NCI-H345 (cell line): ENCODE measurements at regions not wholly inside any gene's neighbourhood (a gene's known extent, or its start where the extent isn't known, plus 50 kb on each side); places are given as distances from the start of the nearest gene placed in this dataset.
"Not testable (repeated sequence)": the region's sequence is repeated elsewhere in the genome, so short reads cannot be mapped to it uniquely, and the experiment has no call there.

Experiments used
- DNase-seq: peaks from one replicate; lab custom pipeline; 2025; lab: John Stamatoyannopoulos, UW

- no peak for DNase-seq
These were observed 810.7 kb downstream of the CCSER2 start for GRCh38 chr10:85139124-85139523.

- DNase-seq = not testable (repeated sequence)
These were observed 813.1 kb downstream of the CCSER2 start for GRCh38 chr10:85141520-85141919.

- no peak for DNase-seq
These were observed 817.6 kb downstream of the CCSER2 start for GRCh38 chr10:85145966-85146365.

GRCh38 chr10:85147346-85148250 lies 819.2 kb downstream of the CCSER2 start:
- peak; percentile 10 for DNase-seq

- no peak for DNase-seq
These were observed 820.6 kb downstream of the CCSER2 start for GRCh38 chr10:85148693-85149640.

- no peak for DNase-seq
These were observed 821.4 kb downstream of the CCSER2 start for GRCh38 chr10:85149766-85150165.

- DNase-seq = no peak
These were observed 823.1 kb downstream of the CCSER2 start for GRCh38 chr10:85151506-85151905.

GRCh38 chr10:85152496-85152895 lies 824.1 kb downstream of the CCSER2 start:
- DNase-seq = no peak

GRCh38 chr10:85152911-85153310 lies 824.5 kb downstream of the CCSER2 start:
- no peak for DNase-seq

GRCh38 chr10:85157206-85157605 lies 828.8 kb downstream of the CCSER2 start:
- DNase-seq = no peak

- DNase-seq = no peak
These were observed 839.9 kb downstream of the CCSER2 start for GRCh38 chr10:85168243-85168642.

- DNase-seq = no peak
These were observed 841.6 kb downstream of the CCSER2 start for GRCh38 chr10:85170026-85170425.

GRCh38 chr10:85175635-85176034 lies 847.2 kb downstream of the CCSER2 start:
- DNase-seq = no peak

- DNase-seq = no peak
These were observed 849.4 kb downstream of the CCSER2 start for GRCh38 chr10:85177767-85178166.

GRCh38 chr10:85187047-85187446 lies 858.7 kb downstream of the CCSER2 start:
- no peak for DNase-seq

- no peak for DNase-seq
These were observed 860.5 kb downstream of the CCSER2 start for GRCh38 chr10:85188770-85189484.

- DNase-seq = no peak
These were observed 865.4 kb downstream of the CCSER2 start for GRCh38 chr10:85193796-85194195.

- no peak for DNase-seq
These were observed 866.3 kb downstream of the CCSER2 start for GRCh38 chr10:85194706-85195105.

GRCh38 chr10:85195596-85195995 lies 867.2 kb downstream of the CCSER2 start:
- no peak for DNase-seq

GRCh38 chr10:85204814-85205213 lies 876.4 kb downstream of the CCSER2 start:
- no peak for DNase-seq

- DNase-seq = peak; percentile 50
These were observed 884.1 kb downstream of the CCSER2 start for GRCh38 chr10:85212526-85212925.

- DNase-seq = no peak
These were observed 885.1 kb downstream of the CCSER2 start for GRCh38 chr10:85213493-85213892.
